ENCODE measurements at regions not wholly inside any gene's neighbourhood (a gene's known extent, or its start where the extent isn't known, plus 50 kb on each side); places are given as distances from the start of the nearest gene placed in this dataset.

GRCh38 chr6:34615574-34616226 lies 59.6 kb upstream of the SPDEF start:
- no peak for DNase-seq
- H3K4me1 Mint-ChIP-seq, result peaks cover 2% of the 10 kb centered on the region
- H3K27me3 Mint-ChIP-seq, result no peaks in the 10 kb centered on the region
- no peaks in the 10 kb centered on the region for H3K9me3 Mint-ChIP-seq (ENCODE audit: low read depth)
- CTCF ChIA-PET, result interaction anchor here (1.4 kb wide), 1 partner anchor 9 kb away, joined by 3 read pairs; no protein-coding TSS in a partner anchor
- peaks cover 3% of the 10 kb centered on the region for H3K36me3 Mint-ChIP-seq
- H3K4me3 Mint-ChIP-seq, result no peak overlapping the region
- ATAC-seq, result no peak
- no peak overlapping the region for H3K27ac Mint-ChIP-seq

GRCh38 chr6:34610819-34611477 lies 54.8 kb upstream of the SPDEF start:
- ATAC-seq (no peak), DNase-seq (no peak)
- H3K36me3 Mint-ChIP-seq, result peaks cover 5% of the 10 kb centered on the region
- H3K4me3 Mint-ChIP-seq, result no peak overlapping the region
- CTCF ChIA-PET, result interaction anchor here (0.6 to 5.0 kb wide), 12 partner anchors 10 to 616 kb away, joined by 3 to 60 read pairs (median 4); partner anchors contain the start of genes ILRUN and SMIM29
- H3K27me3 Mint-ChIP-seq, result no peaks in the 10 kb centered on the region
- no peaks in the 10 kb centered on the region for H3K9me3 Mint-ChIP-seq (ENCODE audit: low read depth)
- H3K4me1 Mint-ChIP-seq, result peaks cover 19% of the 10 kb centered on the region
- no peak overlapping the region for H3K27ac Mint-ChIP-seq

GRCh38 chr6:34608321-34609091 lies 52.4 kb upstream of the SPDEF start:
- CTCF ChIA-PET, result interaction anchor here (0.7 to 5.0 kb wide), 33 partner anchors 10 to 554 kb away, joined by 3 to 60 read pairs (median 4); partner anchors contain the start of genes PACSIN1, RPS10 and SMIM29
- DNase-seq (no peak), ATAC-seq (no peak)
- Mint-ChIP-seq H3K36me3 (peaks cover 7% of the 10 kb centered on the region), H3K4me1 (peaks cover 19% of the 10 kb centered on the region), H3K27me3 (no peaks in the 10 kb centered on the region), H3K27ac (no peak overlapping the region), H3K9me3 (ENCODE audit: low read depth) (no peaks in the 10 kb centered on the region), H3K4me3 (no peak overlapping the region)

- CTCF ChIA-PET, result interaction anchor here (0.9 to 4.0 kb wide), 2 partner anchors 80 to 141 kb away, joined by 3 to 26 read pairs; partner anchors contain the start of gene PACSIN1
- no peak overlapping the region for H3K4me3 Mint-ChIP-seq
- DNase-seq (no peak), ATAC-seq (no peak)
- H3K36me3 Mint-ChIP-seq, result peaks cover 7% of the 10 kb centered on the region
- no peaks in the 10 kb centered on the region for H3K27me3 Mint-ChIP-seq
- H3K27ac Mint-ChIP-seq, result no peak overlapping the region
- H3K9me3 Mint-ChIP-seq (ENCODE audit: low read depth), result no peaks in the 10 kb centered on the region
- peaks cover 19% of the 10 kb centered on the region for H3K4me1 Mint-ChIP-seq
Measured at GRCh38 chr6:34606477-34607265, 50.5 kb upstream of the SPDEF start.

All from activated CD8-positive, alpha-beta memory T cell treated with anti-CD3 and anti-CD28 coated beads, Interleukin-2, amount 10 ng/mL, durations not matched to agents 7 days and 5 days (primary cell).